T47D (cell line): ENCODE measurements at regions not wholly inside any gene's neighbourhood (a gene's known extent, or its start where the extent isn't known, plus 50 kb on each side); places are given as distances from the start of the nearest gene placed in this dataset.
A peak's percentile ranks its signal among the peaks of the same experiment; 100 is the strongest.
"Not testable (repeated sequence)": the region's sequence is repeated elsewhere in the genome, so short reads cannot be mapped to it uniquely, and the experiment has no call there.

Source experiments
- DNase-seq, 2 experiments: peaks; one replicate each; pipeline versions ENCODE4 v3.0.0 to v3.0.0-alpha.2; 2011 to 2012; ENCODE audit warnings: low read depth in 1 of 2, low spot score in 1 of 2
- JUND ChIP-seq: IDR thresholded peaks from 2 replicates; pipeline ENCODE4 v1.6.1; 2012; ENCODE audit warnings: low read depth
- in situ Hi-C: cut with HindIII; loops from 2 replicates; pipeline ENCODE4 v1.10.0; 2016; ENCODE audit warnings: low sequenced_read_pairs, low pct_unique_long_range_greater_than_20kb

DNA sequence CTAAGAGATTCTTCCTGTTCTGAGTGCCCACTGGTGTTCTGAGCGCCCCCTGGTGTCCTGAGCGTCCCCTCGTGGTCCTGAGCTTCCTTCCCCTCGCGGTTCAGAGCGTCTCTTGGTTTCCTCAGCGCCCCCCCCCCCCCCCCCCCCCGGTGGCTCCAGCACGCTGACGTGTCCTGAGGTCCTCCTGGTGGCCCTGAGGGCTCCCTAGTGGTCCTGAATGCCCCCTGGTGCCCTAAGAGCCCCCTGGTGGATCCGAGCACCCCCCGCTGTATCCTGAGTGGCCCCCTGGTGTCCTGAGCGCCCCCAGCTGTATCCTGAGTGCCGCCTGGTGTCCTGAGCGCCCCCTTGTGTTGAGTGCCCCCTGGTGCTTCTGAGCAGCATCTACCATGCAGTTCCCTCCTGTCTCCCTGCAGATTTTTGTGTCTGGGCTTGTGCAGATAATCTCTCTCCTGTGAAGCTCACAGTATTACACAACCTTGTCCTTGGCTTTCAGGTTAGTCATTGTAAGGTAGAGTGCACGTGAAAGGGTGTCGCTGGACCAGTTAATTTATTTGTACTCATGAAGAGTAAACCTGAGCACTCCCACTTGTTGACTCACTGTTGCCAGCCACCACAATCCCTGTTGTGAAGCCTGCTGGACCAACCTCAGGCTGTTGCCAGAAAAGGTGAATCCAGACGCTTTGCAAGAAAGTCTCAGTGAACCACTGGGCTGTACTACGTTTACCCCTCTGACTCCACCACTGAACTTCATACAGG, 1168.4 kb downstream of the TMEM121 start:
- in situ Hi-C loops, result no loop called here
- DNase-seq, result peak in 1 of 2 experiments; percentile 76
- no peak for TF ChIP-seq JUND

DNA sequence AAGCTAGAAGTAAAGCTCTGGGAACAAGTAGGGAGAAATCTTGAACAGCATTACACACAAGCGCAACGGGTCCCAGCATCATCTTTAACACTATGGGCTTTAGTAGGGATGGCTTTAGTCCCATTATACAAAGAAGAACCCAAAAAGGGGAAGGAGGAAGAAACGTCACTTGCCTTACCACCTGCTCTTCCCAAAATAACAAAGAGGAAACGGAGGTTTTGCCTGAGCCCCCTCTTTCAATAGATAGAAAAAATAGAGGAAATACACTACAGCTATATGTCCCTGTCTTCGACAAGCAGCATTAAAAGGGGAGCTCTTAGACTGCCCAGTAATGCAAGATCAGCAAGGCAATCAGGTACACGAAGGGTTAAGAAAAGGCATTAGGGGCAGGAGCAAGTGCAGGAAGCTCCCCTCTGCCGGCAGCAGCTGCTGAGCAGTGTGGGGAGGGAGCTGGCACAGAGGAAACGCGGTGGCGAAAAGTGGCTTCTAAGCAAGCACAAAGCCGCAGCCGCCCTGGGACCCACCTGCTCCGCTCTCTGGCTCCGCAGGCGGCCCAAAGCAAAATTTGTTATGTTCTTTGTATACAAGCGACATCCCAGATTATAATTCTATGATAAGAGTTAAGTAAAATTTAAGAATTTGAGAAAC, 1172.4 kb downstream of the TMEM121 start:
- DNase-seq, in situ Hi-C loops: not testable (repeated sequence)

DNA sequence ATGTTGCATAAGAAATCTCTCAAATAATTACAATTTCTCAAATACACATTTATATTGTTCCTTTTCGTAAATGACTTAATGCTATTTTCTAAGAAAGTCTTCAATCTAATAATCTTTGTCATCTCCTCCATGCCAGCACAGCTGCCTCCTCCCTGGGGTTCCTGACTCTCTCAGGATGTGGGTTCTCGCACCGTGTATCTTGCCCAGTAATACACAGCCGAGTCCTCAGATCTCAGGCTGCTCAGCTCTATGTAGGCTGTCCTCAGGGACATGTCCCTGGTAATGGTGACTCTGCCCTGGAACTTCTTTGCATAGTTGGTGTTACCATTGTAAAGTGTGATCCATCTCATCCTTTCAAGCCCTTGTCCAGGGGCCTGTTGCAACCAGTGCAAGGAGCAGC, 1177.3 kb downstream of the TMEM121 start:
- DNase-seq, in situ Hi-C loops: not testable (repeated sequence)

DNA sequence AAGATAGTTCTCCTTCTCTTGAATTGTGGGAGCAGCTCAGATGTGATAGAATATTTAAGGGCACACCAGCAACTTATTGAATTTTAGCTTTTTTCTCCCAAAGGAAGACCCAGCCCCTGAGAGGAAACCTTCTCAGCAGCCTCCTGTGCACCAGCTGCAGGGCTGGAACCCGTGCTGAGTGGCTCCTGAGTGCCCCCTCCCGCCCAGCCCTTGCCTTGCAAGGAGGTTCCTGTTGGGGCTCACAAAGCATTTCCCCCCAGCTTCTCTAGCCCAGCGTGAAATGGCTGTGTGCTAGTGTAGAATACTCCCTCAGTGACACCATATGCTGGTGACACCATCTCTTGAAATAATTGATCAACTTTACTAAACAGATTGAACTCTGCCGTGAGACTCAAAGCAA, 1180.1 kb downstream of the TMEM121 start:
- in situ Hi-C loops, DNase-seq: not testable (repeated sequence)

DNA sequence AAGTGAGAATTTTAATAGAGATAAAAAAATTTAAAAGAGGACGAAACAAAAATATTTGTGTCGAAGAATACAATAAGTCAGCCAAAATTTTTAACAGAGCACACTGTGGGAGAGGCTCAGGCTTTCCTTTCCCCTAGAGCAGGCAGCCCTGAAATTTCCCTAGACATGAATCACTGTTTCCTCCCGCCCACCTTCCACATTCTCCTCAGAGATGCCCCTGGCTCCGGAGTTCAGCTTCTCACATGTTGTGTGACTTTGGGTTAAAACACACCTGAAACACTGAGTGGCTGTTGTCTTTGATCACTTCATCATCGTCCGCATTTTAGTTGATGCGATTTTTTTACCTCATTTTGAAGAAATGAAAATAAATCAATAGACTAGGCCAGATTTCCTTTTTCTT, 1183.8 kb downstream of the TMEM121 start:
- in situ Hi-C loops, DNase-seq: not testable (repeated sequence)

DNA sequence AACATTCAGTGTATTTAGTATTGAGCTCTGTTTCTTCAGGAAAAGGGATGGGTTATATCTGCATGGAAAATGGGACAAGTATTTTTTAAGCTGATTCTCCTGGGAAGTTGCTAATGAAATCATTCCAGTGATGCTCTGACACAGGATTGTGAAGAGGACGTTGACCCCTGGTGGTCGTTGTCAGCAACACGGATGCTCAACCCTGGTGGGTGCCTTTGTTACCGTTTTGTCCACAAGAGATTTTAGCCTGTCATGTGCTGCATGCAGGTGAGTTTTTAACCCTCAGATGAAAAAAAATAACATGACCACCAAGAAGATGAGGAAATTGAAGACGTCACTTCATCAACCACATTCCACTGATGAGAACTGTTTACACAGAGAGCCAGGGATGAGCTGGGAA, 1186.1 kb downstream of the TMEM121 start:
- DNase-seq, in situ Hi-C loops: not testable (repeated sequence)

DNA sequence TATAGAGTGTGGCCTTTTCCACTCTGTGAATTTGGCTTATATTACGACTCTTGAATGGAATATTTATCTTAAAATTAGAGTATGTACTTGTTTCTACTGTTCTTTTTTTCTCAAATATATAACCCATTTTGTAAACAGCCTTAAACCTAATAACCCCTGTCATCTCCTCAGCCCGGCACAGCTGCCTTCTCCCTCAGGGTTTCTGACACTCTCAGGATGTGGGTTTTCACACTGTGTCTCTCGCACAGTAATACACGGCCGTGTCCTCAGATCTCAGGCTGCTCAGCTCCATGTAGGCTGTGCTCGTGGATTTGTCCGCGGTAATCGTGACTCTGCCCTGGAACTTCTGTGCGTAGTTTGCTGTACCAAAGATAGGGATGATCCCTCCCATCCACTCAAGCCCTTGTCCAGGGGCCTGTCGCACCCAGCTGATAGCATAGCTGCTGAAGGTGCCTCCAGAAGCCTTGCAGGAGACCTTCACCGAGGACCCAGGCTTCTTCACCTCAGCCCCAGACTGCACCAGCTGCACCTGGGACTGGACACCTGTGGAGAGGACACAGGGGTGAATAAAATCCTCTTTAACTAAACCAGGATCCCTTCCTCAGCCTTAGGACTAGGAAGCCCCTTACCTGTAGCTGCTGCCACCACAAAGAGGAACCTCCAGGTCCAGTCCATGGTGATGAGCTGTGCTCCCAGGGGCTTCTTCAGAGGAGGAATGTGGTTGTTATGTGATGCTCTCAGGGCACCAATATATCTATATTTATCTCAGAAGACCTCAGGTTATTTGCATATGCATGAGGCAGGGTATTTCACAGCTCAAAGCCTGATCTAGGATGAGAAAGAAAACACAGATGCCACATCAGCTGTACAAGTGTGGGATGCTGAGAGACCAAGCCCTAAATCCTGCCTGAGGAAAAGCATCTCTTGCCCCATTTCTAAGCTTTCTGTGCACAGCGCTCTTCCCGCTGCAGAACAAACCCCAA, 1188.4 kb downstream of the TMEM121 start:
- in situ Hi-C loops, DNase-seq: not testable (repeated sequence)

DNA sequence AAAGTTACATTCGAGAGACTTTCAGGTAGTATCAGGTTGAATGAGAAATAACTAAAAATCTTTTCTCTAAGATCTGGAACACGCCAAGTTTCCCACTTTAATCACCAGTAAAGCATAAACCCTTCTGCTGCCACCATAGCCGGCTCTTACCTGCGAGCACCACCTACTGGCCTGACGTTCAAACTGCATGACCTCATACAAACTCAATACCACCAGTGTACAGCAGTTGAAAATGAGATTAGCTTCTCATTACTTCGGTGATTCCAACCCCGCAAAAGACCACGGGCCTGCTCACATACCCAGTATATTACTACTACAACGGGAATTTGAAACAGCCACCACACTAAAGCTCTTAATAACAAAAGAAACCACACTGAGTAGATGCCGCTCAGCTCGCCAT, 1191.2 kb downstream of the TMEM121 start:
- in situ Hi-C loops, DNase-seq: not testable (repeated sequence)

DNA sequence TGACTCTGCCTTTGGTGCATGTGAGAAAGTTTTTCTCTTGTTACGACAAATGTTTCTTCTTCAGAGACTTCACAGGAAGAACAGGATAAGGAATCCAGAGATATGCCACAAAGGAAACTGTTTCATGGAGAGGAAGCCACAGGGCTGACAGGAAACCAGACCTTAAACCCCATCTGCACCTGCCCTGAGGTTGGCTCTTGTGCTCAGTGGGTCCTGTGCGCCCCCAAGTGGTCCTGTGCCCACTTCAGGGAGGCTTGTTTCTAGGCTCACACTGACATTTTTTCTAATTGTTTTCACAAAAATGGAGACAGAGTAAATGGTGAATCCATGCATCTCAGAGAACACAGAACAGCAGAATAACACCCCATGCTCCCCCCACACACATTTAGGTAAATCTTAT, 1193.5 kb downstream of the TMEM121 start:
- DNase-seq, in situ Hi-C loops: not testable (repeated sequence)

DNA sequence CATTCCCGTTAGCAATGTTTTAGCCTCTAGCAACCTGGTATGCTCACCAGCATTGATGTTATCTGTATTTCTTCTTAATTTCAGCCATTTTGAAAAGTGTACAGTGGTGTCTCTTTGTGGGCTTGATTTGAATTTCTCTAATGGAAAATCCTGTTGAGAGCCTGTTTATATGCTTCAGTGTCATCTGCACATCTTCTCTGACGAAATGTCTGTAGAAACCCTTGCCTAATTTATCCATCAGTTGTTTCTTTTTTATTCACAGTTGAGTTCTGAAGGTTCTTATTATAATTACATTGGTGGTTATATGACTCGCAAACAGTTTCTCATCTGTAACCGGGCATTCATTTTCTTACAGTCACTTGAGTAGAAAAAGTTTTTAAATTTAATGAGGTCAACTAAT, 1195.5 kb downstream of the TMEM121 start:
- DNase-seq, in situ Hi-C loops: not testable (repeated sequence)

DNA sequence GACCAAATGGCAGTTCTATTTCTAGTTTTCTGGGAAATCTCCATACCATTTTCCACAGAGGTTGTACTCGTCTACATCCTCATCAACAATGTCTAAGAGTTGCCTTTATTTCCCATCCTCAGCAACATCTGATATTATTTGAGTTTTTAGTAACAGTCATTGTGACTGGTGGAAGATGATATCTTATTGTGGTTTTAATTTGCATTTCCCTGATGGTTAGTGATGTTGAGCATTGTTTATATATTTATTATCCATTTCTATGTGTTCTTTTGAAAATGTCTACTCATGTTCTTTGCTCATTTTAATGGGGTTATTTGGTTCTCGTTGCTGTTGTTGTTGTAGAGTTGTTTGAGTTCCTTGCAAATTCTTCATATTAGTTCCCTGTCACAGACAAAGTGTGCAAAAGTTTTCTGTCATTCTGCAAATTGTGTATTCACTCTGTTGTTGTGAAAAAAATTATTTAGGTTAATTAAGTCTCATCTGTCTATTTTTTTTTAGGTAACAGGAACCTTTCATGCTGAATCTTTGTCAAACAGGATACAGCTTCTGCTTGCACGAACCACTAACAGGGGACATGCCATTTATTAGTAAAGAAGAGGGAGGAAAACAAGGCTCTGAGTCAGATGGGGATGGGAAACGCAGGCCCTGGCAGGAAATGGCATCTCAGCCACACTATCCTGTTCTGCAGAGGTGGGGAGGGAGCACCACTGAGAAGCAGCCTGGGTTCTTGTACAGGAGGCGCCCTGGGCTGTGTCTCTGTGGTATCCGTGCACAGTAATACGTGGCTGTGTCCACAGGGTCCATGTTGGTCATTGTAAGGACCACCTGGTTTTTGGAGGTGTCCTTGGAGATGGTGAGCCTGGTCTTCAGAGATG, 1196.7 kb downstream of the TMEM121 start:
- in situ Hi-C loops, DNase-seq: not testable (repeated sequence)

DNA sequence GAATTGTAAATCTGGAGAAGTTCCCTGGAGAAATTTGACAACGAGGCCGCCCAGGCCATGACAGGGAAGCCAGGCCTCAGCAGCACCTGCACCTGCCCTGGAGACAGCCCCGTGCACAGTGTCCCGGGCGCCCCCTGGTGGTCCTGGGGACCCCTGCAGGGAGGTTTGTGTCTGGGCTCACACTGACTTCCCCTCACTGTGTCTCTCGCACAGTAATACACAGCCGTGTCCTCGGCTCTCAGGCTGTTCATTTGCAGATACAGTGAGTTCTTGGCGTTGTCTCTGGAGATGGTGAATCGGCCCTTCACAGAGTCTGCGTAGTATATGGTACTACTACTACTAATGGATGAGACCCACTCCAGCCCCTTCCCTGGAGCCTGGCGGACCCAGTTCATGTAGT, 1201.6 kb downstream of the TMEM121 start:
- in situ Hi-C loops, DNase-seq: not testable (repeated sequence)
